H1 (cell line): ENCODE measurements at regions not wholly inside any gene's neighbourhood (a gene's known extent, or its start where the extent isn't known, plus 50 kb on each side); places are given as distances from the start of the nearest gene placed in this dataset.

Experiments
- BCL11A ChIP-seq, 2 experiments: IDR thresholded peaks; one replicate each; pipeline ENCODE4 v1.6.1; 2011; ENCODE audit warnings: low read depth in 2 of 2, low read length in 2 of 2, mild to moderate bottlenecking in 2 of 2
- CBX8 ChIP-seq: fragments of 300-800, 300-1000 bp; sonication (generic); IDR thresholded peaks from 2 replicates; pipeline ENCODE4 v1.7.1; 2016; ENCODE audit warnings: low read depth, low read length, borderline replicate concordance
- CHD2 ChIP-seq: IDR thresholded peaks from 2 replicates; pipeline ENCODE4 v1.6.1; 2012; ENCODE audit warnings: low read length, improper control_type of control experiment
- EP300 ChIP-seq, 2 experiments: IDR thresholded peaks; 1 replicate in 1 of 2; 2 replicates in 1 of 2; pipeline ENCODE4 v1.6.1; 2011 to 2012; ENCODE audit warnings: low read depth in 2 of 2, low read length in 2 of 2, mild to moderate bottlenecking in 2 of 2, borderline replicate concordance in 1 of 2, inconsistent platforms in 1 of 2, moderate library complexity in 1 of 2
- GABPA ChIP-seq: IDR thresholded peaks from 2 replicates; pipeline ENCODE4 v1.6.1; 2011; ENCODE audit warnings: mild to moderate bottlenecking, low read length, moderate library complexity, borderline replicate concordance; ENCODE audit not compliant: insufficient read depth
- POLR2A ChIP-seq, 2 experiments: IDR thresholded peaks; 1 replicate in 1 of 2; 2 replicates in 1 of 2; pipeline ENCODE4 v1.6.1; 2011; ENCODE audit warnings: low read depth in 2 of 2, low read length in 2 of 2, mild to moderate bottlenecking in 2 of 2; ENCODE audit errors: control extremely low read depth in 1 of 2
- POLR2AphosphoS5 ChIP-seq: IDR thresholded peaks from 2 replicates; pipeline ENCODE4 v1.6.1; 2011; ENCODE audit warnings: low read depth, low read length
- RNF2 ChIP-seq: fragments of 200-900, 300-1000 bp; sonication (generic); IDR thresholded peaks from 2 replicates; pipeline ENCODE4 v1.7.1; 2016; ENCODE audit warnings: borderline replicate concordance, low read depth, mild to moderate bottlenecking, antibody characterized with exemption, low read length; ENCODE audit not compliant: poor library complexity, severe bottlenecking; ENCODE audit errors: missing control alignments
- SP2 ChIP-seq: IDR thresholded peaks from 2 replicates; pipeline ENCODE4 v1.6.1; 2012; ENCODE audit warnings: mild to moderate bottlenecking, low read length, inconsistent platforms
- ZNF274 ChIP-seq: IDR thresholded peaks from 2 replicates; pipeline ENCODE4 v1.7.0; 2012; ENCODE audit warnings: low read length, borderline replicate concordance; ENCODE audit errors: extremely low read depth
- TF ChIP-seq, protein P1 (sequence below), 3 experiments: IDR thresholded peaks; 1 replicate in 2 of 3; 2 replicates in 1 of 3; pipeline versions ENCODE4 v1.5.1 to v1.6.1; 2011; ENCODE audit warnings: low read length in 3 of 3, mild to moderate bottlenecking in 3 of 3, inconsistent platforms in 2 of 3, low read depth in 1 of 3, moderate library complexity in 1 of 3; ENCODE audit not compliant: insufficient read depth in 1 of 3; ENCODE audit errors: control extremely low read depth in 1 of 3

DNA sequence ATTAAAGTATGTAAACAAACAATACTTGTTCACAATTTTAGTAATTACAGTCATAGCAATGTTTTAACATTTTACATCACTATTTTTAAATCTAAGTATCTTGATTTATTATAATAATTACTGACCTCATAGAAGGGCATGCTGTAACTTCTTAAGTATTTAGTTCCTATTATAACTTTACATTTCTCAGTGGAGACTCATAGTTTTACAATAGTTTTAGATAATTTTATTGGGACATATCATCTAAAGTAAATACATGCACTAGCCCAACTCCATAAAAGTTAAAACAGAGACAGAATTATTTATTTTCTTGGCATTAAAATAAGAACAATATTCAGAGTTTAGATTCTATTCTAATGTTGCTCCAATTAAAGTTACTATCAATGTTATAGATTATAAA is 466.5 kb upstream of the BCHE start:
- TF ChIP-seq POLR2AphosphoS5 (no peak), CBX8 (no peak), GABPA (no peak), RNF2 (no peak), EP300 (IDR thresholded peaks at IDR 0.05; ENCODE audit: borderline replicate concordance in 1 of 2, low read depth in 2 of 2, low read length in 2 of 2) (no peak), CHD2 (no peak), POLR2A (IDR thresholded peaks at IDR 0.05; ENCODE audit: control extremely low read depth in 1 of 2, low read depth in 2 of 2, low read length in 2 of 2) (no peak), SP2 (no peak), BCL11A (IDR thresholded peaks at IDR 0.05; ENCODE audit: low read depth in 2 of 2, low read length in 2 of 2) (no peak), ZNF274 (no peak)
- TF ChIP-seq, protein P1, sequence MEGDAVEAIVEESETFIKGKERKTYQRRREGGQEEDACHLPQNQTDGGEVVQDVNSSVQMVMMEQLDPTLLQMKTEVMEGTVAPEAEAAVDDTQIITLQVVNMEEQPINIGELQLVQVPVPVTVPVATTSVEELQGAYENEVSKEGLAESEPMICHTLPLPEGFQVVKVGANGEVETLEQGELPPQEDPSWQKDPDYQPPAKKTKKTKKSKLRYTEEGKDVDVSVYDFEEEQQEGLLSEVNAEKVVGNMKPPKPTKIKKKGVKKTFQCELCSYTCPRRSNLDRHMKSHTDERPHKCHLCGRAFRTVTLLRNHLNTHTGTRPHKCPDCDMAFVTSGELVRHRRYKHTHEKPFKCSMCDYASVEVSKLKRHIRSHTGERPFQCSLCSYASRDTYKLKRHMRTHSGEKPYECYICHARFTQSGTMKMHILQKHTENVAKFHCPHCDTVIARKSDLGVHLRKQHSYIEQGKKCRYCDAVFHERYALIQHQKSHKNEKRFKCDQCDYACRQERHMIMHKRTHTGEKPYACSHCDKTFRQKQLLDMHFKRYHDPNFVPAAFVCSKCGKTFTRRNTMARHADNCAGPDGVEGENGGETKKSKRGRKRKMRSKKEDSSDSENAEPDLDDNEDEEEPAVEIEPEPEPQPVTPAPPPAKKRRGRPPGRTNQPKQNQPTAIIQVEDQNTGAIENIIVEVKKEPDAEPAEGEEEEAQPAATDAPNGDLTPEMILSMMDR (IDR thresholded peaks at IDR 0.05; ENCODE audit: control extremely low read depth in 1 of 3, insufficient read depth in 1 of 3, low read depth in 1 of 3, low read length in 3 of 3), result no peak
